H1 (cell line): ENCODE measurements at regions not wholly inside any gene's neighbourhood (a gene's known extent, or its start where the extent isn't known, plus 50 kb on each side); places are given as distances from the start of the nearest gene placed in this dataset.

Experiments
- ATF3 ChIP-seq: IDR thresholded peaks from 2 replicates; pipeline ENCODE4 v1.6.1; 2011; ENCODE audit warnings: low read depth, mild to moderate bottlenecking, low read length; ENCODE audit not compliant: insufficient read depth
- CEBPB ChIP-seq: IDR thresholded peaks from 2 replicates; pipeline ENCODE4 v1.6.1; 2012; ENCODE audit warnings: low read depth, low read length
- CHD7 ChIP-seq: fragments of 300-600 bp; sonication (generic); IDR thresholded peaks from 2 replicates; pipeline ENCODE4 v1.7.1; 2012; ENCODE audit warnings: low read length, moderate library complexity, mild to moderate bottlenecking, inconsistent platforms; ENCODE audit not compliant: insufficient replicate concordance
- EGR1 ChIP-seq: IDR thresholded peaks from 2 replicates; pipeline ENCODE4 v1.6.1; 2011; ENCODE audit warnings: low read depth, low read length, borderline replicate concordance
- HDAC2 ChIP-seq, 2 experiments: fragments of 300-600 bp in 1 of 2; sonication (generic) in 1 of 2; IDR thresholded peaks; 2 replicates each; pipeline ENCODE4 v1.6.1; 2011 to 2012; ENCODE audit warnings: low read depth in 2 of 2, low read length in 2 of 2, mild to moderate bottlenecking in 2 of 2, moderate library complexity in 2 of 2, borderline replicate concordance in 1 of 2, inconsistent platforms in 1 of 2
- NANOG ChIP-seq: IDR thresholded peaks from 2 replicates; pipeline ENCODE4 v1.6.1; 2011; ENCODE audit warnings: low read length, low read depth, mild to moderate bottlenecking, inconsistent platforms; ENCODE audit not compliant: insufficient read depth, poor library complexity, severe bottlenecking
- SAP30 ChIP-seq: fragments of 300-600 bp; sonication (generic); IDR thresholded peaks from 2 replicates; pipeline ENCODE4 v1.7.1; 2012; ENCODE audit warnings: low read length, moderate library complexity, mild to moderate bottlenecking, inconsistent platforms; ENCODE audit not compliant: insufficient read depth, insufficient replicate concordance
- SP1 ChIP-seq: IDR thresholded peaks from 2 replicates; pipeline ENCODE4 v1.6.1; 2011; ENCODE audit warnings: low read depth, low read length
- TAF1 ChIP-seq: IDR thresholded peaks from 2 replicates; pipeline ENCODE4 v1.6.1; 2011; ENCODE audit warnings: mild to moderate bottlenecking, low read depth, low read length

- no peak for TF ChIP-seq CHD7
- no peak for TF ChIP-seq NANOG
- TF ChIP-seq EGR1, result no peak
- no peak for TF ChIP-seq TAF1
- no peak for TF ChIP-seq ATF3
- TF ChIP-seq SP1, result no peak
- TF ChIP-seq HDAC2 (IDR thresholded peaks at IDR 0.05; ENCODE audit: borderline replicate concordance in 1 of 2, low read depth in 2 of 2, low read length in 2 of 2), result no peak
- TF ChIP-seq CEBPB, result no peak
- no peak for TF ChIP-seq SAP30
Observed at GRCh38 chr4:154998284-154998683, 210.2 kb upstream of the NPY2R start (continued).
